ENCODE measurements at regions not wholly inside any gene's neighbourhood (a gene's known extent, or its start where the extent isn't known, plus 50 kb on each side); places are given as distances from the start of the nearest gene placed in this dataset.

- TF ChIP-seq CTCF (IDR thresholded peaks at IDR 0.05) (no peak), REST (IDR thresholded peaks at IDR 0.05; ENCODE audit: insufficient read depth in 1 of 2, low read depth in 2 of 2, low read length in 1 of 2) (no peak), POLR2AphosphoS5 (IDR thresholded peaks at IDR 0.05; ENCODE audit: low read depth, low read length) (no peak), TCF7L2 (IDR thresholded peaks at IDR 0.05; ENCODE audit: low read depth, low read length) (no peak), SIN3A (IDR thresholded peaks at IDR 0.05; ENCODE audit: borderline replicate concordance, insufficient read depth, low read depth, low read length) (no peak)
Observed at GRCh38 chr12:65528127-65528526, 249.6 kb downstream of the MSRB3 start.

Measured in Panc1 (cell line).